ENCODE measurements at regions not wholly inside any gene's neighbourhood (a gene's known extent, or its start where the extent isn't known, plus 50 kb on each side); places are given as distances from the start of the nearest gene placed in this dataset.

- no peak overlapping the region for H3K27ac ChIP-seq
- ATAC-seq (no peak), DNase-seq (no peak)
- H3K4me3 ChIP-seq, result no peak overlapping the region
- no peaks in the 10 kb centered on the region for H3K9me3 ChIP-seq
- H3K27me3 ChIP-seq, result no peaks in the 10 kb centered on the region
- H3K4me1 ChIP-seq, result no peaks in the 10 kb centered on the region
- WGBS, 2 donors, result 56 to 76% methylated on average over 4 of the region's 4 CpGs
- intact Hi-C loops (cut with DNase I), result no loop called here
- H3K36me3 ChIP-seq (replicated peaks in 1 of 2; ENCODE audit: insufficient read depth in 1 of 2, low read depth in 2 of 2), result no peaks in the 10 kb centered on the region
- TF ChIP-seq CTCF (IDR thresholded peaks at IDR 0.05) (no peak), POLR2A (IDR thresholded peaks at IDR 0.05) (no peak)
Observed at GRCh38 chr18:55092166-55092565, 132.9 kb upstream of the CCDC68 start.

GRCh38 chr18:55090564-55091188, 131.4 kb upstream of the CCDC68 start:
- Histone ChIP-seq H3K27ac (no peak overlapping the region), H3K36me3 (replicated peaks in 1 of 2; ENCODE audit: insufficient read depth in 1 of 2, low read depth in 2 of 2) (no peaks in the 10 kb centered on the region), H3K9me3 (no peaks in the 10 kb centered on the region), H3K27me3 (no peaks in the 10 kb centered on the region), H3K4me3 (no peak overlapping the region), H3K4me1 (no peaks in the 10 kb centered on the region)
- DNase-seq (no peak), ATAC-seq (no peak)
- intact Hi-C loops (cut with DNase I), result no loop called here
- TF ChIP-seq POLR2A (IDR thresholded peaks at IDR 0.05) (no peak), CTCF (IDR thresholded peaks at IDR 0.05) (no peak)
- 39 to 50% methylated on average over 3 of the region's 3 CpGs for WGBS, 2 donors

- no peaks in the 10 kb centered on the region for H3K9me3 ChIP-seq
- WGBS, 2 donors, result 73 to 87% methylated on average over 3 of the region's 3 CpGs
- ATAC-seq, result no peak
- no peak for TF ChIP-seq POLR2A (IDR thresholded peaks at IDR 0.05)
- TF ChIP-seq CTCF (IDR thresholded peaks at IDR 0.05), result no peak
- intact Hi-C loops (cut with DNase I), result no loop called here
- no peaks in the 10 kb centered on the region for H3K27me3 ChIP-seq
- H3K4me3 ChIP-seq, result no peak overlapping the region
- H3K36me3 ChIP-seq (replicated peaks in 1 of 2; ENCODE audit: insufficient read depth in 1 of 2, low read depth in 2 of 2), result no peaks in the 10 kb centered on the region
- DNase-seq, result no peak
- no peaks in the 10 kb centered on the region for H3K4me1 ChIP-seq
- H3K27ac ChIP-seq, result no peak overlapping the region
Observed at GRCh38 chr18:55089610-55090009, 130.3 kb upstream of the CCDC68 start.

- Histone ChIP-seq H3K4me3 (no peak overlapping the region), H3K27ac (no peak overlapping the region), H3K4me1 (no peaks in the 10 kb centered on the region), H3K27me3 (no peaks in the 10 kb centered on the region), H3K9me3 (no peaks in the 10 kb centered on the region), H3K36me3 (replicated peaks in 1 of 2; ENCODE audit: insufficient read depth in 1 of 2, low read depth in 2 of 2) (no peaks in the 10 kb centered on the region)
- no peak for TF ChIP-seq POLR2A (IDR thresholded peaks at IDR 0.05)
- TF ChIP-seq CTCF (IDR thresholded peaks at IDR 0.05), result no peak
- intact Hi-C loops (cut with DNase I), result no loop called here
- no peak for ATAC-seq
- no peak for DNase-seq
- WGBS, 2 donors, result 23 to 30% methylated on average over 3 of the region's 3 CpGs
Observed at GRCh38 chr18:55088561-55088960, 129.3 kb upstream of the CCDC68 start.

- ATAC-seq, result no peak
- 23 to 27% methylated on average over 2 of the region's 2 CpGs for WGBS, 2 donors
- Histone ChIP-seq H3K9me3 (no peaks in the 10 kb centered on the region), H3K4me1 (no peaks in the 10 kb centered on the region), H3K27ac (no peak overlapping the region), H3K4me3 (no peak overlapping the region), H3K27me3 (no peaks in the 10 kb centered on the region), H3K36me3 (replicated peaks in 1 of 2; ENCODE audit: insufficient read depth in 1 of 2, low read depth in 2 of 2) (no peaks in the 10 kb centered on the region)
- DNase-seq, result no peak
- TF ChIP-seq POLR2A (IDR thresholded peaks at IDR 0.05) (no peak), CTCF (IDR thresholded peaks at IDR 0.05) (no peak)
- intact Hi-C loops (cut with DNase I), result no loop called here
Observed at GRCh38 chr18:55088000-55088401, 128.7 kb upstream of the CCDC68 start.

All from body of pancreas (tissue), 4 donors.